HG03432 (cell line): ENCODE measurements at regions not wholly inside any gene's neighbourhood (a gene's known extent, or its start where the extent isn't known, plus 50 kb on each side); places are given as distances from the start of the nearest gene placed in this dataset.

Experiments used
- ATAC-seq: cut with Tn5 transposase; IDR thresholded peaks from one replicate; pipeline ENCODE4 v1.9.1; 2021; ENCODE audit warnings: mild to moderate bottlenecking, moderate library complexity; ENCODE audit not compliant: unreplicated experiment

DNA sequence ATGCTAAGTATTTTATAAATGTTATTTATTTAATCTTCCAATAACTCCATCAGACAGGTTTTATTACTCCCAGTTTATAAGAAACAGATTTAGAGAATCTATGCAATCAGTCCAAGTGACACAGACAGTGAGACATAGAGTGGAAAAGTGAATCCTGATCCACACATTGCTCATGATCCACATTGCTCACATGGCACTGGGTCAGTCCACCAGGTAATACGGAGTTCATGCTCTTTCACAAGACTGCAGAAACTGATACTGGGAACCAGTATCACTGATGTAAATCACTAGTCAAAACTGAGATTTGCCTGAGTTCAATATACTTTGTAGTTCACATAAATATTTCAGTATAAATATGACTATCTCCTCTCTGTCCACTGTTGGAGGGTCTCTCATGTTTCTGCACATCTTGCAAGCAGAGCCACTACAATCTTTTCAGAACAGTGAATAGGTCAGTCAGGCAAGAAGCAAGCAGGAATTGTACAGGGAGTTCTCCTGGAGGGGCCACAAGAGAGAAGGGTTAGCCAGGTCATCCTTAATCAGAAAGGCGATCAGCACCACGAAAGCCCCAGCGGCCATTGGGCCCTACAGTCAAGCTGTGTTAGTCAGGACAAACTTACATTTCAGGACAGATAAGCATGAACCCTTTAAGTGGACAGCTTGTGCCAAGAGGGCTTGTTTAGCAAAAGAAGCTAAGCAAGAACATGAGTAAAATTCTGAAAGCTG, 275.4 kb upstream of the NR5A2 start:
- ATAC-seq: no peak

DNA sequence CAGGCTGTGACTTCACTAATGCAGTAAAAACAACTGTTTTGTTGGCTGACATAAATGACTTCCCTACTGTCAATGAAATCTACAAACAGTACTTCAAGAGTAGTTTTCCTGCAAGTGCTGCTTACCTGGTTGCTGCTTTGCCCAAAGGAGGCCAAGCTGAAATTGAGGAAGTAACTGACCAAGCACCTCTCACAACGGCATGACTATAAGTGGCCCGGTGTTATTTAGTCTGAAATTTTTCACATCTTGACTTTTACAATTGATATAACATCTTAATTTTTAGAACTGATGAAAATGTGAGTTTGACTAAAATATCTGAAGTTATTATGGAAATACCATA, 274.9 kb upstream of the NR5A2 start:
- no peak for ATAC-seq

DNA sequence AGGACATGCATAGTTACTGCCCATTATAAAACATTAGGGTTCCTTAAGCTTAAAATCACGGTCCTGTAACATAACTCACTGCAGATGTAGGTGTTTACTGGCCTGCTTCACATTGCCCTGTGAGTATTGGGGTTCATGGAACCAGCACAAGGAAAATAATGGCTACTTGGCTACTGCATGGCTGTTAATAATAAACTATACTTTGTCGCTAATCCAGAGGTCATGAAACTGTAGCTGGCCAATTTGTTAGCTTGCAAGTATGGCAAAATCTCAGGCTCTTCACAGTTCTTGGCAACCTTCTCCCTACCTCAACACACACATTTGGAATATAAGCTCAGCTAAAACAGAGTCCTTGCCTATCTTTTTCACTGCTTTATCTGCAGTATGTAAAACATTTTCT, 274.0 kb upstream of the NR5A2 start:
- ATAC-seq: no peak

DNA sequence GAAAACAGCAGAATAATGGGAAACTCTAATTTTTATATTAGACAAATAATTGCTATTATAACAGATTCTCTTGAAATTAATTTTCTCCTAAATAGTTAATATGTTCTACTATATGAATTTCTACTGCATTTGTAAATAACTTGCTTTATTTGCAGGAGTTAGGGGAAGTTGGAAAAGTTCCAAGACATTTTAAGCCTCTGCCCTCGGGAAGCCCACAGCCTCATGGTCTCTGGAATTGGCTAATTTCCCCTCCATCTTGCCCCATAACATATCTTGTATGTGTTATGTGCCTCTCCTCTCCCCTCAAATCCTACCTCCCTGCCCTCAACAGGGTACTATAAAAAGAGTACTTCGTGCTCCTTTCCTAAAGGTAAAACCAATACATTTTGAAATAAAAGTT, 271.4 kb upstream of the NR5A2 start:
- ATAC-seq: no peak

DNA sequence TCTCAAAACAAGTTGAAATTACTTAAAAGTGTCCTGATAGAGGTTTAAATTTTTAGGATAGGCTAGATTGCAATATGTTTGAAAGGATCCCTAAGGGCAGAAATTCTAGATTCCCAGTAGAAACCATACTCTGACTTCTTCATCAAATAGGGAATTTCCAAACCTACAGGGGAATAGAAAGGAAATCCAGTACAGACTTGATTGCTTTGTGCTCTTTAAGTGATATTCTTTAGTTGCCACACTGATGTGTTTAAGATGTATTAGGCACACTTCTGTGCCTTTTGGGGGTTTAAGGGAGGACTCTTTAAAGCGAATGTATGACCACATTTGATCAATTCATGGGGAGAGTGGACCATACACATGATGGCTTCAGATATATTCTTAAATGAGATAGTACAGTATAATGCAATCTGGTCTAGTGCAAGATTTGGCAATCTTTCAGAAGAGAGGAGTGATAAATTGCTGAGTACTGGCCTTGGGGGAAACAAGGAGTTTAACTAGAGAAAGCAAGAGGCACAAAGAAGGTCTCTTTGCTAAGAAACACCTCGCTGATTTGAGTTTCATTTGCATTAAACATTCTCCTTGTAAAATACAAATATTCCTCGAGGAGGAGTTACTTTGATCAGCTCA, 268.8 kb upstream of the NR5A2 start:
- no peak for ATAC-seq

DNA sequence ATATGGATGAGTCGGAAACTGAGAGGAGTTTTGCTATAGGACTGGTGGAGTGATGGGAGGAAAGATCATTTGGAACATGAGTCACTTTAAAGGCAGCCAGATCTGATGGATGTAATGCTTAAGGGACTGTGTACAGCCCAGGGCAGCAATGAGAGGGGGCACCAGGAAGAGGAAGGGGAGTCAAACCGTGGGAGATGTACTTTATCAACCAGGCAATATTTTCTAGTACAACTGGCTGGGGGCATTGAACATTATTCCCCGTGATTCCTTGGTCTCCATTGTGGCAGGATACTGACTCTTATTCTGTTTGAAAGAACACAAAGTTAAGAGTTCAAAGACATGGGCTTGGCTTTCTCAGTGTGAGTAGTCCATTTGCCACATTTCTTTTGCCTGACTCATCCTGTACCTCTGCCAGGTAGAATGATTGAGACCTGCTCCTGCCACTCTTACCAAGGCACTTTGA, 268.2 kb upstream of the NR5A2 start:
- no peak for ATAC-seq

DNA sequence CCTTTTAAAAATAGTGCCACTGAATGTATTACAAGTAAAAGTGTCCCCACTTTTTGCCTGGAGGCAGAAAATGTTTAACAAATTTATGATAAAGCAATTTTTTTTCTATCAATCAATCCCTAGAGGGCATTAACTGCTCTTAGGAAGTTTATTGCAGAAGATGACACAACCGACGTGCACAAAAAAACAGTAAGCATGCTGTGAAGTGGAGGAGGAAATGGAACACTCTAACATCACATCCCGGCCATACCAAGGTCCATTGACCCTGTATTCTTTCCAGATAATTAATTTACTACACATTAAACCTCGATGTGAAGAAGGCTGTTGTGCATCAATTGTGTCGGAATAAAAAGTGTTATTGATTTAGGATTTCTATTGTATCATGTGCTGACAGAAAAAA, 264.9 kb upstream of the NR5A2 start:
- ATAC-seq: no peak

DNA sequence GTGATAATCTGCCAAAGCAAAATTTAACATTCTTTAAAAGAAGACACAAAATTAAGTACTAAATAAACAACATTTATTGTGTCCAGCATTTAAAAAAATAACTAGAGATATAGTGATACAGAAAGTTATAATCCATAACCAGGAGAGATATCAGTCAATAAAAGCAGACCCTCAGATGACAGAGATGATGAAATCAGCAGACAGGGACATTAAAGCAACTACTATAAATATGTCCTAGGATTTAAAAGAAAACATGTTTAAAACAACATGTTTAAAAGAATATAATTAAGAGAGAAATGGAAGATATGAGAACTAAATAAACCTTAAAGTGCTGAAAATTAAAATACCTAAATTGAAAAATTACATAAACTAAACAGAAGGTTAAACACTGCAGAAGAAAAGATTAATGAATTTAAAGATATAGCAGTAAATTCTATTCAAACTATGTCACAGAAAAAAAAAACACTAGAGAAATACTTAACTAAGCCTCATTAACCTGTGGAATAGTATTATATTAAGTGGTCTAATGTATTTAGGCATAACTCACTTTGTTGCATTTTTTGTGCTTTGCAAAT, 261.2 kb upstream of the NR5A2 start:
- ATAC-seq: no peak

DNA sequence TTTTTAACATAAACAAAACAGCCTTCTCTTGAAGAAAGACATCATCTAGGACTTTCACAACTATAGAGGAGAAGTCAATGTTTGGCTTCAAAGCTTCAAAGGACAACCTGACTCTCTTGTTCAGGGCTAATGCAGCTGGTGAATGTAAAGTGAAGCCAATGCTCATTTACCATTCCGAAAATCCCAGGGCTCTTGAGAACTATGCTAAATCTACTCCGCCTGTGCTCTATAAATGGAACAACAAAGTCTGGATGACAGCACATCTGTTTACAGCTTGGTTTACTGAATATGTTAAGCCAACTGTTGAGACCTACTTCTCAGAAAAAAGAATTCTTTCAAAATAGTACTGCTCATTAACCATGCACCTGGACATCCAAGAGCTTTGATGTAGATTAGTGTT, 259.8 kb upstream of the NR5A2 start:
- ATAC-seq: no peak

DNA sequence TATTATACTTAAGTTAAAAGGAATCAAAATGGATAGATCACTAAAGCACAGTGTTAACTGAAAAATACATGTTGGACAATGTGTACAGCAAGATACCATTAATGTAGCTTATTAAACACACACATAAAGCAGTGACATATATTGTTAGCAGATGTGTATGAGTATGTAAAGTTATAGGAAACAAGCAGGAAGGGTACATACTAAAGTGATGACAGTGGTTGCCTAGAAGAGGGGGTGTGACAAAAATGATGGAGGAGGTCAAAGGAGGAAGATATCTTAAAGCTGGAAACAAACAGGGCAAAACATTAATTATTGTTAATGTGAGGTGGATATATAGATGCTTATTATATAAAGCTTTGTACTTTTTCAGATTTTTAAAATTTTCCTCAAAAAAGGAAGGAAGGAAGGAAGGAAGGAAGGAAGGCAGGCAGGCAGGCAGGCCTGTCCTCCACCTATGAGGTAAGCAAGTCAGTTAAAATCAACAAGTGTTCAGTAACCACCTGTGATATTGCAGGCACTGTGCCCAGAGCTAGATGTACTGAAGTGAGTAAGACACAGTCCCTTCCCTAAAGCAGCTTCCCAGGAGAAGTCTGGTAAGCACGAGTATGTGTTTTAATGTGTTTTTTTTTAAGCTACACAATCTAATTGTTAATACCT, 252.9 kb upstream of the NR5A2 start:
- ATAC-seq: no peak

DNA sequence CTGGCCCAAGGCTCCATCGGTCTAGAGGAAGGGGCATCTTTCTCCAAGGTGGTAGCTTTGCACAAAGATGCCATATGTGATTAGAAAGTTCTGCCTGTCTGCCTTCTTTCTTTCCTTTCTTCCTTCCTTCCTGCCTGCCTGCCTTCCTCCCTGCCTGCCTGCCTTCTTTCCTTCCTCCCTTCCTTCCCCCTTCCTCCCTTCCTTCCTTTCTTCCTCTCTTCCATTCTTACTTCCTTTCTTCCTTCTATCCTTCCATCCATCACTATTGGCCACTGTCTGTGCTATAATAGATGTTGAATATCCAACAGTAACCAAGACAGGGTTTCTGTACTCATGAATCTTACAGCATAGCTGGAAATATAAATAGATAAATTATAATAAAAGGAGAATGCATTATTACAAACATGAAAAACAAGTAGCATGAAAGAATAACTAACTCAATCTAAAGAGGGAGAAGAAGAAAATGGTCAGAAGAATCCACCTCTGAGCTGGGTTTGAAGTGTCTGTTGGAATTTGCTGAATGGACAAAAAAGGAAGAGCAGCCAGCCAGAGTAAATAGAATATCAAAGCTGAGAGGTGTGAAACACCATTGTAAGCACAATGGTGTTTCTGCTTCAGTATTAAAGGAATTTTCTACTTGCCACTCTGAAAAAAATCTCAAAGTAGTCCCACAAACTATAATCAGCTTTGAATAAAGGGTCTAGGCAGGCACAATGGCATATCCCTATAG, 250.6 kb upstream of the NR5A2 start:
- ATAC-seq: no peak

DNA sequence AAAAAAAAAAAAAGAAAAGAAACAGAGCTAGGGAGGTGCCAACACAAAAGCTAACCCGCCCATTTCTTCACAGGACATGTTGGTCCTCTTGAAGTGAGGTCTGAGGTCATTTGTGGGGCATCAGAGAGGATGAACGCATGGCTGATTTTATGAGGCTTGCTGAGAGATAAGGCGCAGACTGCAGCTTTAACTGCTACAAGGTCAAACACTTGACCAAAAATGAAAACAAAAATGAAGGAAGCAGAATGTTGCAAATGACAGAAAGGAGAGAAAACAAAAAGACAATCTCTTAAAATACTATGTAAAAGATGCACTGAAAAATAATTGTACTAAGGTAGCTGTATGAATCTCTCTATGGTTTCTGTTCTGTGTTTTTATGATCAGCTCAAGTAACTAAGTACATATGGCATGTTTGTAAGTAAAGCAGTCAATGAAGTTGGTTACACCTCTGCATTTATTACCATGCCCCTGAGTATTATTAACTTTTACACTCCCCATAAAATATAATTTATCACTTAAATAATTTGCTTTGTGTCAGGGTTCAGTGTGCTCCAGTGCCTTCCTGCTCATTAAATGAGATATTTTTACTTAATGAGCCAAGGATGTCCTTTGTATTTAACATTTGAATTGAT, 249.1 kb upstream of the NR5A2 start:
- no peak for ATAC-seq

DNA sequence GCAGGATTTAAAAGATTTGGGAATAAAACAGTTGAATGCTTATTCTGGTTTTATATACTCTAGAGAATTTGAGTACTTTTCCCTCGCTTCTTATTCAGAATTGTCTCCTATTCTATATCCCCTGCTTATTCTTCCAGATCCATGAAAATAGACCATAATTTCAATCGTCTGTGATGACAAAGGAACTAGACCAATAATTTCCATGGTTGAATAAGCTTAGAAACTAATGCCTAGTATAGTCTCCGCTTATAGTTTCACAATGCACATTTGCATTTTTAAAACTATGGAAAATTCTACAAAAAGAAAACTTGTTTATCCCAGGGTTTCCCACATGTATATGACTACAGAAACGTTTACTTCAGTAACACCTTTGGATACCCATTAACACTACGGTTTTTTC, 247.4 kb upstream of the NR5A2 start:
- ATAC-seq: no peak

DNA sequence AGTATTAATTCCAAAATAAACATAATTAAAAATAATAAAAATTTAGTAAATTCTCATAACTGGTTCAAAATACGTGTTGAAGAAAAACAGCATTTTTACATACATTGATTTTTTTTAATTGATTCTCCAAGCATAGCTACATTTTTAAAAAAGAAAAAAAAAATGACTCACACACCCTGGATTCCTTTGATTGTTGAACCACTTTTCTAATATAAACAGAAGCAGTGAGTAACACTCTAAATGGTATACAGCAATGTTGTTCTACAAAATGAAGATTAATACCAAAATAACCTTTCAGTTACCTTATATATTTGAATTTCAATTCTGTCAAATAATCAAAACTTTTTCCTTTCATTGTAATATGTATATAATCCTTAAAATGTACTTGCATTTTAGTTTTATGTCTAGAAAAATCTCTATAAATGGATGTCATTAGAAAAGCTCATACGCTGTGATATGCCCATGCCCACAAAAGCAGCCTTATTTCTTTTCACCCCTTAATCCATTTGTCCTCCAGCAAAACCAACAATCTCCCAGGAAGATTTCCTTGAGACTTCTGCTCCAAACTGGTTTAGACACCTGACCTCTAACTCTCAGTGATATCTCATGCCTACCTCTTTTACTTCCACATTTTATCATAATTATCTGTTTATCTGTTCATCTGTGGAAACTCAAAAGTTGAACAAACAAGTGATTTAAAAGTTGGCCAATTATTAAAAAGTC, 246.4 kb upstream of the NR5A2 start:
- ATAC-seq: no peak

DNA sequence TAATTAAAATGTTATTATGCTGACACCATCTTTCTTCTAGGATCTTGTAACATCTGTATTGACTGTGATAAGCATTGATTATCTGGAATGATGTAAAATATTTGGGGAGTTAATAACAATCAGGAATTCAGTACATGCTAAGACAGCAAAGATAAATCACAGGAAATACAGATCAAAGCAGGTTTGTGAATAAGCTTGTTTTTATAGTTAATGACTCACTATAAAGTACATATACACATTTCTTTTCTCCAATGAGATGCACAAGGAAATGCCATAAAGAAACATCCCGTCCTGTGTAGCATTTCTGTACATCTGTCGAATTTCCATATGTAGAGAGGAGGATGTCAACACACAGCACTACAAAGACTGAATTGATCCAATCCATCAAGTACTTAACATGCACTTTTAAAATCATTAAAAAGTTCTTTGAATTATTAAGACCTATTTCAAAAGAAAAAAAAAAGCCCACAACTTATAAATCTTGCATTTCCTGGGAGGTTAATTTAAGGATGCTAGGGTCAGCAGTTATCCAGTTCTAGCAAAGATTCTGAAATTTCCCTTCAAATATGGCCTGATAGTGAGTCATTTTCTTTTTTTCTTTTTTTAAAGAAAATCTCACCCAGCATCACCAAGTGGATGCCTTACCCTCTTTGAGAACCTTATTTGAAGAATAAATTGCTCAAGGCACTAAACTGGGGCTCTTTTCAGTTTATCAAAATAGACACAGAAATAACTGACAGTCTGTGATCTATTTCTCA, 243.2 kb upstream of the NR5A2 start:
- ATAC-seq: no peak

DNA sequence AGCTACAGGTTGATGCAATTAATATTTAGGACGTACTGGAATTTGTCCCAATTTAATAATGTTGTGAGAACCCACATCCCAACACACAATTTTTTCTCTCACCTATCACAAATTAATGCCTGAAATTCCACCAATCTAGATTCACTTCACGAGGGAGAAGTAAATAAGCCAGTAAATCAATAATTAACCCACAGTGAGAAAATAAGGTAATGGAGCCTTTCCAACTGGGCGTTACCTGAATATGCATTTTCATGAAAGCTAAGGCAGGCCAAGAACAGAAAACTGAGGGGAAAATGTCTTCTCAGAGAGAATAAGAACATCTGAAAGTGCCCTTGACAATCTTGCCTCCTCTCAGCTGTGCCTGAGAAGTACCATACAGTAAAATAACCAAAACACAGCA, 240.8 kb upstream of the NR5A2 start:
- ATAC-seq: no peak

DNA sequence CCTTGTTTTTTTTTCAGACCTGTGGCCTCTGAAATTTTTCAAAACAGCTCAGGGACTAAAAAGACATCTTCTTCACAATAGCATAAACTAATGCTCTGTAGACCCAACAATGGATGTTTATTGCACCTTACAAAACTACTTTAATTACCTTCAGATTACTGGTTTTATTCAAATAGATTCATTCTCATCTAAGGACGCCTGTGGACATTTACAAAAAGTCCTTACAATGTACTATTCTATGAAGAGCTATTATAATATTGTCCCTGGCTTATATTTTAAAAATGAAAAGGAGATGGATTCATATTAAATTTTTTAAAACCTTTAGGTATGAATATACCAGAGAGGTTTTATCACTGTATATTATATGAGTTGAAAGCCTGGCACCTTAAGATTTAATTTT, 238.4 kb upstream of the NR5A2 start:
- ATAC-seq: no peak

DNA sequence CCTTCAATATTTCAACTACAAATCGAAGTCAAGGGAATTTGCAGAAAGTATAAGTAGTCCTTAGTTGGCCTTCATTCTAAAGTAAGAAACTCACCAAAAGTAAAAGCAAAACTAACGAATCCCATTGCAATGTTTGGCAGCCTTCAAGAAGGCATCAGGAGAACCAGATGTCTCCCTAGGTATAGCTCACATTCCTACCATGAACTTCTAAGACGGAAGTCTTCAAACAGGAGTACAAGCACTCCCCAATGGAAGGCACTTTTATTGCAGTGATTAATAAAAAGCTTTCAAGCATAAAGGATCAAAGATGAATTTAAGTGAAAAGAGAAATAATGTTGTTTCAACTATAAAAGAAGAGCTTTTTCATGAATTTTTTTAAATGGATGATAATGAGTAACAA, 236.0 kb upstream of the NR5A2 start:
- no peak for ATAC-seq

DNA sequence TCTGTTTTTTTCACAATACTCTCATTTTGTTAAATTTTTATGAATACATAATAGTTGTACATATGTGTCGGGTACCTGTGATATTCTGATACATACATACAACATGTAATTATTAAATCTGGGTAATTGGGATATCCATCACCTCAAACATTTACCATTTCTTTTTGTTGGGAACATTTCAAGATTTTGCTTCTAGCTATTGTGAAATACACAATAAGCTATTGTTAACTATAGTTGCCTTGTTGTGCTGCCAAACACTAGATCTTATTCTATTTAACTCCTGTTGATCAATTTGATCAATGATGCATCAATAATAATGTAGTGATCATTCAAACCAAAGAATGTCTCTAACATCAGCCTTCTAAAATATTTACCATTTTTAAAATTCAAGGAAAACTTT, 234.6 kb upstream of the NR5A2 start:
- no peak for ATAC-seq
